Endothelial cell of umbilical vein (primary cell): ENCODE measurements at regions not wholly inside any gene's neighbourhood (a gene's known extent, or its start where the extent isn't known, plus 50 kb on each side); places are given as distances from the start of the nearest gene placed in this dataset.

Source experiments
- BruUV-seq: library from RNA; stranded (reverse); fragments of 400-500 nt; replicated peaks from 2 replicates; lab custom pipeline; 2021; lab: Mats Ljungman, UMichigan
- CTCF ChIA-PET: fragments of 300-600, 350-600 bp; sonication (Branson Sonifier 250); formaldehyde crosslinking; loops from one replicate; lab custom pipeline; 2021; ENCODE audit warnings: antibody characterized with exemption, inconsistent platforms; lab: Charles Lee
- POLR2A ChIA-PET: fragments of 300-600, 350-600 bp; sonication (Branson Sonifier 250); formaldehyde crosslinking; loops from one replicate; lab custom pipeline; 2021; ENCODE audit warnings: antibody characterized with exemption, inconsistent platforms; lab: Charles Lee
- DNase-seq: peaks from one replicate; pipeline ENCODE4 v3.0.0-alpha.2; 2011; ENCODE audit warnings: low read depth, low spot score
- FAIRE-seq: peaks from 2 replicates; lab custom pipeline; 2011; peaks lifted over from hg19 to GRCh38; lab: Jason Lieb, UNC
- H2AFZ ChIP-seq: 2 replicates; pipeline ENCODE4 v1.6.0; 2012; ENCODE audit warnings: low read depth, low read length, control low read depth, inconsistent platforms
- H3K27ac ChIP-seq: 2 replicates; pipeline ENCODE4 v1.5.1; 2011; ENCODE audit warnings: low read depth, mild to moderate bottlenecking, control low read depth, low read length, moderate library complexity; ENCODE audit not compliant: insufficient read depth
- H3K27me3 ChIP-seq, 2 experiments: 2 replicates each; pipeline versions ENCODE4 v1.6.0 to v1.6.1; 2011; ENCODE audit warnings: low read length in 2 of 2, mixed read lengths in 1 of 2; ENCODE audit not compliant: control insufficient read depth in 2 of 2, insufficient read depth in 2 of 2
- H3K36me3 ChIP-seq, 2 experiments: 2 replicates in 1 of 2; 3 replicates in 1 of 2; pipeline ENCODE4 v1.5.1; 2011; ENCODE audit warnings: low read length in 2 of 2, mild to moderate bottlenecking in 1 of 2, moderate library complexity in 1 of 2; ENCODE audit not compliant: control insufficient read depth in 2 of 2, insufficient read depth in 2 of 2; ENCODE audit errors: extremely low read depth in 1 of 2
- H3K4me1 ChIP-seq: 3 replicates; pipeline ENCODE4 v1.5.1; 2011; ENCODE audit warnings: mild to moderate bottlenecking, low read length; ENCODE audit not compliant: control insufficient read depth, insufficient read depth; ENCODE audit errors: extremely low read depth
- H3K4me2 ChIP-seq: 2 replicates; pipeline ENCODE4 v1.6.1; 2011; ENCODE audit warnings: low read length, control low read depth, mixed read lengths; ENCODE audit not compliant: insufficient read depth
- H3K4me3 ChIP-seq, 3 experiments: fragments of 200-600 bp in 1 of 3; sonication (generic), shearing (Covaris generic) in 1 of 3; replicated peaks in 1 of 3; 2 replicates each; pipeline ENCODE4 v1.5.1; 2011 to 2016; ENCODE audit warnings: control low read depth in 3 of 3, low read length in 3 of 3, mild to moderate bottlenecking in 2 of 3, inconsistent platforms in 1 of 3, low read depth in 1 of 3, moderate library complexity in 1 of 3; ENCODE audit not compliant: insufficient read depth in 1 of 3
- H3K79me2 ChIP-seq: 2 replicates; pipeline ENCODE4 v1.6.0; 2012; ENCODE audit warnings: low read length, inconsistent platforms; ENCODE audit not compliant: control insufficient read depth, insufficient read depth
- H3K9ac ChIP-seq: replicated peaks from 2 replicates; pipeline ENCODE3; 2011; ENCODE audit warnings: low read length, control low read depth; ENCODE audit not compliant: insufficient read depth; ENCODE audit errors: extremely low read depth
- H3K9me1 ChIP-seq: replicated peaks from 3 replicates; pipeline ENCODE4 v1.6.0; 2011; ENCODE audit warnings: mild to moderate bottlenecking, low read length; ENCODE audit not compliant: control insufficient read depth, insufficient read depth; ENCODE audit errors: extremely low read depth
- H3K9me3 ChIP-seq: replicated peaks from 2 replicates; pipeline ENCODE4 v1.5.1; 2012; ENCODE audit warnings: low read length, inconsistent platforms; ENCODE audit not compliant: control insufficient read depth, insufficient read depth
- H4K20me1 ChIP-seq: replicated peaks from 2 replicates; pipeline ENCODE3; 2011; ENCODE audit warnings: mild to moderate bottlenecking, low read length; ENCODE audit not compliant: control insufficient read depth, insufficient read depth; ENCODE audit errors: extremely low read depth
- EZH2 ChIP-seq: IDR thresholded peaks from 2 replicates; pipeline ENCODE4 v1.6.1; 2012; ENCODE audit warnings: borderline replicate concordance, low read depth, mild to moderate bottlenecking, moderate library complexity, low read length, inconsistent platforms; ENCODE audit not compliant: severe bottlenecking
- FOS ChIP-seq: IDR thresholded peaks from 2 replicates; pipeline ENCODE4 v1.6.1; 2011; ENCODE audit warnings: mild to moderate bottlenecking, low read length, moderate library complexity, borderline replicate concordance; ENCODE audit not compliant: insufficient read depth
- GATA2 ChIP-seq: IDR thresholded peaks from 2 replicates; pipeline ENCODE4 v1.7.0; 2011; ENCODE audit warnings: low read depth, mild to moderate bottlenecking, moderate library complexity, mixed read lengths, low read length; ENCODE audit not compliant: insufficient read length, insufficient read depth
- JUN ChIP-seq: IDR thresholded peaks from 2 replicates; pipeline ENCODE4 v1.6.1; 2011; ENCODE audit warnings: borderline replicate concordance, low read depth; ENCODE audit not compliant: insufficient read length, insufficient read depth
- MYC ChIP-seq: IDR thresholded peaks from one replicate; pipeline ENCODE4 v1.6.1; 2011; ENCODE audit warnings: mild to moderate bottlenecking, low read depth, low read length
- POLR2A ChIP-seq: IDR thresholded peaks from 2 replicates; pipeline ENCODE4 v1.6.1; 2012; ENCODE audit warnings: low read depth, mild to moderate bottlenecking, control low read depth, low read length
- POLR2AphosphoS5 ChIP-seq: IDR thresholded peaks from 2 replicates; pipeline ENCODE4 v1.6.1; 2012; ENCODE audit warnings: low read depth, mild to moderate bottlenecking, control low read depth, low read length, moderate library complexity; ENCODE audit not compliant: insufficient read depth
- dilution Hi-C: fragments of 300-500 bp; cut with MboI; formaldehyde crosslinking; loops from one replicate; pipeline ENCODE4 v1.15.0; 2019; ENCODE audit warnings: low sequenced_read_pairs; ENCODE audit not compliant: extremely low pct_ligation_motif_present
- intact Hi-C: fragments of 100-400 bp; cut with micrococcal nuclease; formaldehyde crosslinking; loops from one replicate; pipeline ENCODE4 v1.10.0; 2022
- TF ChIP-seq, protein P1 (sequence below), 2 donors: IDR thresholded peaks; 1 replicate in 1 of 2; 2 replicates in 1 of 2; pipeline ENCODE4 v1.5.1; 2011; ENCODE audit warnings: low read length in 2 of 2, mild to moderate bottlenecking in 2 of 2, moderate library complexity in 2 of 2, control low read depth in 1 of 2, inconsistent platforms in 1 of 2, low read depth in 1 of 2; ENCODE audit not compliant: insufficient read depth in 1 of 2; ENCODE audit errors: extremely low read depth in 1 of 2
- TF ChIP-seq, protein P2 (sequence below): IDR thresholded peaks from 2 replicates; pipeline ENCODE4 v1.6.1; 2011; ENCODE audit not compliant: insufficient read depth, insufficient read length

DNA sequence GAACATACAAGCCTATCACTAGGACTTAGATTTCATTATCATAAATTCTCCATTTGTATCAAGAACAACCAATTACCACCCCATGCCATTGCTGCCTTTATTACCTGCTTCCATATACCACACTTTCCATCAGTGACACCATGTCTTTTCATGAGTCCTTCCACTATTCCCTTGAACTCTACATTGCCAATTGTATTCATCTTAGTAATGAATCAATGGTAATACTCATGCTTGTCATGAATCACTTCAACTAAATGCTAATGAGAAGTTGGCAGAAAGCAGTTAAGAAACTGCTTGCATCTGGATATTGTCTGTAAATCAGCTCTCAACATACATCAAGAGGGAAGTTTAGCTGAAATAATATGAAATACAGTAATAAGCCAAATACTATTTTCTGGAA is 61.2 kb upstream of the RNF217 start:
- CTCF ChIA-PET, result no interaction called here
- Histone ChIP-seq H3K27me3 (no peaks in the 10 kb centered on the region), H3K9me1 (no peaks in the 10 kb centered on the region), H2AFZ (no peak overlapping the region), H3K27ac (no peak overlapping the region), H3K79me2 (no peaks in the 10 kb centered on the region), H3K4me3 (no peak overlapping the region), H3K36me3 (no peaks in the 10 kb centered on the region), H3K4me2 (no peak overlapping the region), H4K20me1 (no peaks in the 10 kb centered on the region), H3K9me3 (no peaks in the 10 kb centered on the region), H3K4me1 (no peaks in the 10 kb centered on the region), H3K9ac (no peak overlapping the region)
- no TSS peak for BruUV-seq
- FAIRE-seq (no peak), DNase-seq (no peak)
- dilution Hi-C loops (no loop called here), intact Hi-C loops (no loop called here)
- TF ChIP-seq POLR2A (no peak), EZH2 (no peak), GATA2 (no peak), MYC (no peak), FOS (no peak), JUN (no peak), POLR2AphosphoS5 (no peak)
- TF ChIP-seq, protein P1, sequence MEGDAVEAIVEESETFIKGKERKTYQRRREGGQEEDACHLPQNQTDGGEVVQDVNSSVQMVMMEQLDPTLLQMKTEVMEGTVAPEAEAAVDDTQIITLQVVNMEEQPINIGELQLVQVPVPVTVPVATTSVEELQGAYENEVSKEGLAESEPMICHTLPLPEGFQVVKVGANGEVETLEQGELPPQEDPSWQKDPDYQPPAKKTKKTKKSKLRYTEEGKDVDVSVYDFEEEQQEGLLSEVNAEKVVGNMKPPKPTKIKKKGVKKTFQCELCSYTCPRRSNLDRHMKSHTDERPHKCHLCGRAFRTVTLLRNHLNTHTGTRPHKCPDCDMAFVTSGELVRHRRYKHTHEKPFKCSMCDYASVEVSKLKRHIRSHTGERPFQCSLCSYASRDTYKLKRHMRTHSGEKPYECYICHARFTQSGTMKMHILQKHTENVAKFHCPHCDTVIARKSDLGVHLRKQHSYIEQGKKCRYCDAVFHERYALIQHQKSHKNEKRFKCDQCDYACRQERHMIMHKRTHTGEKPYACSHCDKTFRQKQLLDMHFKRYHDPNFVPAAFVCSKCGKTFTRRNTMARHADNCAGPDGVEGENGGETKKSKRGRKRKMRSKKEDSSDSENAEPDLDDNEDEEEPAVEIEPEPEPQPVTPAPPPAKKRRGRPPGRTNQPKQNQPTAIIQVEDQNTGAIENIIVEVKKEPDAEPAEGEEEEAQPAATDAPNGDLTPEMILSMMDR (IDR thresholded peaks at IDR 0.05; ENCODE audit: extremely low read depth in 1 of 2, insufficient read depth in 1 of 2, low read depth in 1 of 2, low read length in 2 of 2), result no peak
- TF ChIP-seq, protein P2, sequence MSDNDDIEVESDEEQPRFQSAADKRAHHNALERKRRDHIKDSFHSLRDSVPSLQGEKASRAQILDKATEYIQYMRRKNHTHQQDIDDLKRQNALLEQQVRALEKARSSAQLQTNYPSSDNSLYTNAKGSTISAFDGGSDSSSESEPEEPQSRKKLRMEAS, result no peak
- POLR2A ChIA-PET, result no interaction called here
